GM12874 (cell line): ENCODE measurements at regions not wholly inside any gene's neighbourhood (a gene's known extent, or its start where the extent isn't known, plus 50 kb on each side); places are given as distances from the start of the nearest gene placed in this dataset.

Source experiments
- TF ChIP-seq, protein P1 (sequence below): IDR thresholded peaks from 2 replicates; pipeline ENCODE4 v1.5.1; 2011; ENCODE audit warnings: low read depth, mild to moderate bottlenecking, control low read depth, low read length, moderate library complexity; ENCODE audit not compliant: insufficient read depth

DNA sequence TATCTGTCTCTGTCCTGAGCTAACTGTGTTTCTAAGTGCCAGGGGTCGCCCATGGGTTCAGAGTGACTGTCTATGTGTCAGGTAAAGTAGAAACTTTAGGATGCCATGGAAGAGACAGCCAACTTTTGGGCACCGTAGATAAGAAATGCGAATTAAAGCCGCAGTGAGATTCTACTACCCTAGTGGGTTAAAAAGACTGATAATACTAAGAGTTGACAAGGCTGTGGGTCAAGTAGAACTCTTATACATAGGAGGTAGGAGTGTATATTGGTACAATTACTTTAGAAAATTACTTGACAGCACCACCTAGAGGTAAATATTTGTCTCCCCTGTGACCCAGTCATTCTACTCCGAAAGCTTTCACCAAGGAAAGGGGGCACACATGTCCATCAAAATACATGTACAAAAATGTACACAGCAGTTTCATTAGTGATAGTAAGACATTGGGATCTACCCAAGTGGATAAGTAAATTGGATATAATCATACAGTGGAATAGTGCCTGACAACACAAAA lies 371.3 kb downstream of the SLC4A3 start:
- TF ChIP-seq, protein P1, sequence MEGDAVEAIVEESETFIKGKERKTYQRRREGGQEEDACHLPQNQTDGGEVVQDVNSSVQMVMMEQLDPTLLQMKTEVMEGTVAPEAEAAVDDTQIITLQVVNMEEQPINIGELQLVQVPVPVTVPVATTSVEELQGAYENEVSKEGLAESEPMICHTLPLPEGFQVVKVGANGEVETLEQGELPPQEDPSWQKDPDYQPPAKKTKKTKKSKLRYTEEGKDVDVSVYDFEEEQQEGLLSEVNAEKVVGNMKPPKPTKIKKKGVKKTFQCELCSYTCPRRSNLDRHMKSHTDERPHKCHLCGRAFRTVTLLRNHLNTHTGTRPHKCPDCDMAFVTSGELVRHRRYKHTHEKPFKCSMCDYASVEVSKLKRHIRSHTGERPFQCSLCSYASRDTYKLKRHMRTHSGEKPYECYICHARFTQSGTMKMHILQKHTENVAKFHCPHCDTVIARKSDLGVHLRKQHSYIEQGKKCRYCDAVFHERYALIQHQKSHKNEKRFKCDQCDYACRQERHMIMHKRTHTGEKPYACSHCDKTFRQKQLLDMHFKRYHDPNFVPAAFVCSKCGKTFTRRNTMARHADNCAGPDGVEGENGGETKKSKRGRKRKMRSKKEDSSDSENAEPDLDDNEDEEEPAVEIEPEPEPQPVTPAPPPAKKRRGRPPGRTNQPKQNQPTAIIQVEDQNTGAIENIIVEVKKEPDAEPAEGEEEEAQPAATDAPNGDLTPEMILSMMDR = no peak

DNA sequence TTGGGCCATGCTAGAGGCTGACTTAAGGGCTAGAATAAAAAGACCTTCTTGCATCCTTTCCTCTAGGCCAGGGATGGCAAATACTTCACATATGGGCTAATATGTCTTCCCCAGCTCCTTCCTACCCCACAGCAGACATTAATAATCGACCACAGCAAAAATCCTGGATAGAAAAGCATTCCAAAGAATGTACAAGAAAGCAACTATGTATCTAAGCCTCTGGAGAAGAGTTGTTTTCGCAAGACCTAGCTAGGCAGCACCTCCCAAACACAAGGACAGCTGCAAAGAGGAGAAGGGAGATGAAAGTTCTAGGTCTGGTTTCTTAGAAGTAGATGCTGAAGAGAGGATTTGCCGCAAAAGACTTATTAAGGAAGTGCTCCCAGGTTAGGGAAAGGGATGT lies 372.6 kb downstream of the SLC4A3 start:
- TF ChIP-seq, protein P1 = no peak

DNA sequence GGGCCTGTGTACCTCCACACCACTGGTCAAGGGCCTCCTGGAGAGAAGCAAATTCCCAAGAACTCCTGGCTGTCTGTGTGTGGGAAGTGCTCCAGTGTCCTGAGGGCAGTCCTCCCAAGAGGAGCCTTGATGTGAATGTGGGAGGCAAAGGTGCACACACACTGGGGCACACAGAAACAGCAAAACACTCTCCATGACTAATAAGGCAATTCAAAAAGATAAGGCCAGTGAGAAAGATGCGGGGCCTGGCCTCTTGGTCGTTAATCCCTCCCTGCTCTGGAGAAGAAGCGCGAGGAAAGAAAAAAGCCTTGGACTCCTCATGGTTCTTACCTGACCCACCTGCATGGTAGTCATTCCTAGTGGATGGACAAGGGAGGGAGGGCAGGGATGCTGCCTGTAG lies 373.2 kb downstream of the SLC4A3 start:
- TF ChIP-seq, protein P1 = no peak

DNA sequence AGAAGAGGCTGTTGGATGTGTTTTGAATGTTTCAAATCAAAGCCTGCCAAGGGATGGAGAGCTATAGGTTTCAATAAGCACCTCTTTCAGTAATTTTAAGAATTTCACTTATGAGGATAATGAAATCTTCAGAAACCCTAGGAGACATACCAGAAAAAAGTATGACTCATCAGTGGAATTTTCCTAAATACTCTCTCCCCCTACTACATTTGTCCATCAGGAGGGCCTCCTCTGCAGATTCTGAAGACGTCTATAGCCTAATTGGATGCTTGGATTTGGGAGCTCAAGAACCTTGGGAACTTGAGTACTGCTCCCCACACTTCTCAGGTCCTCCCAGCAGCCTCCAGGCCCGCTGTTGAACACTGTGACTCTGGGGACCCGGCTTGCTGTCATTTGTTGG lies 374.3 kb downstream of the SLC4A3 start:
- TF ChIP-seq, protein P1 = no peak

DNA sequence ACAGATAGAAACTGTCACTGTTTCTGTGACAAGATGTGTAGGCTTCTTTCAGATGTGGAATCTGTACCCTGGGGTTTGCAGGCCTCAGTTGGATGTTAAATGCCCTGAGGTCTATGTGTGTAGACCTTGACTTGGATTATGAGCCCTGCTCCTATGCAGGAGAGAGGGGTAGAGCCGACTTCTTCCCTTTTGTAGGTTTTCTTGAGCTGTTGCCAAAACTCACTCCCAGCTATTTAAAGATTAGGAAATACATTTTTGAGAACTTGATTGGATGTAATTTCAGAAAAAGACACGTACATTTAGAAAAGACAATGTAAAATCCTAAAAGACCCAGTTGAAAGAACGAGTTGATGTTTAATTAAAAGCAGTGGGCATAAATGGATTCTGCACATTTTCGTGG lies 374.8 kb downstream of the SLC4A3 start:
- TF ChIP-seq, protein P1 = no peak

DNA sequence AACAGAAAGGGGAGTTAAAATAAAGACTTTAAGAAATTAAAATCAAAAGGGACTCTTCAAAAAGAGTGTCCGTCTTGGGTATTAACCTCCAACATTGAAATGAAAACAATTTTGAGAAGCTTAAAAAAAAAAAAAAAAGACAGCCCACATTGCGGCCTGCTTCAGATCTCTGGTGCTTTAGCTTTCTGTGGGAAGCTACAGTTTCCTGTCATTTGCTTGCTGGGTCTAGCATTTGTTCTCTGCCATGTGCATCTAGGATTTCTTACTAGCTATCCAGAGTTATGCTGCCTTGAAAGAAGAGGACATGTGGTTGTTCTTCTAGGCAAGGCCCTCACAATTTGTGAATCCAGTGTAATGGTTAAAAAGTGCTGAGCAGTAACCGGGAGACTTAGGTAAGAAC lies 375.3 kb downstream of the SLC4A3 start:
- TF ChIP-seq, protein P1 = no peak

DNA sequence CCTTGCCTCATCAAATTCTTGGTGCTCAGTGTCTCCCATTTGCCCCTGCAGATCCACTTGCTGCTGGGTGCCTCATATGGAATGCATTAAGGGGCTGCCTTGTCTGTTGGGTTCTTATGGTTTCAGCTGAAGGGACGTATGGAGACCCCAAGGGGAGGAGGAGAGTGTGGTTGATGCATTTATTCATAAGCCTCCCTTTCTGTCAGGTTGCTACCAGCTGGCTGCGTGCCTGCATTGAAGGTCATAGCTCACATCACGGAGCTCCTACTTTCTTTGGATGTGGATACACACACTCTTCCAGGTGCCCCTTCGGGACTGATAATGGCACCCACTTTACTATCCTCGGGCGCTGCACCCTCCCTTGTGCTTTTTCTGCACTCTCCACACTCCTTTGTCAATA lies 377.9 kb downstream of the SLC4A3 start:
- TF ChIP-seq, protein P1 = no peak
